ENCODE measurements at regions not wholly inside any gene's neighbourhood (a gene's known extent, or its start where the extent isn't known, plus 50 kb on each side); places are given as distances from the start of the nearest gene placed in this dataset.
"Not testable (repeated sequence)": the region's sequence is repeated elsewhere in the genome, so short reads cannot be mapped to it uniquely, and the experiment has no call there.

DNA sequence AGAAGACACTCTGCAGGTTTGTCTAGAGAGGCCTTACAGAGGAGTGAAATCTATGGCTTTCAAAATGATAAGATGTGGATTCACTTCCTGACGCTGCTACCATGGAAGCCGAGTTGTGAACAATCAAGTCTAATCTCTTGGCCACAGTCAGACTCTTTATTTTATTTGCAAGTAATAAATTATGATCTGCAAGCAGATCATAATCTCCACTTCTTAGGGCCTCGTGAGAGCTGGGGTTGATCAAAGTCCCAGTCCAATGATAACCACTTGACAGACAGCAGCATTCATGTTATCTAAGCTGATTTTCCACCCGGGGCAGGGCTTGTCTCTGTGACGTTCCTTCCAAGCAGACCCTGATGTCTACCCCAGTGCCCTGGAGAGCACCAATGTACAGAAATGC is 776.4 kb upstream of the AUTS2 start:
- no peak for DNase-seq (ENCODE audit: low spot score)

DNA sequence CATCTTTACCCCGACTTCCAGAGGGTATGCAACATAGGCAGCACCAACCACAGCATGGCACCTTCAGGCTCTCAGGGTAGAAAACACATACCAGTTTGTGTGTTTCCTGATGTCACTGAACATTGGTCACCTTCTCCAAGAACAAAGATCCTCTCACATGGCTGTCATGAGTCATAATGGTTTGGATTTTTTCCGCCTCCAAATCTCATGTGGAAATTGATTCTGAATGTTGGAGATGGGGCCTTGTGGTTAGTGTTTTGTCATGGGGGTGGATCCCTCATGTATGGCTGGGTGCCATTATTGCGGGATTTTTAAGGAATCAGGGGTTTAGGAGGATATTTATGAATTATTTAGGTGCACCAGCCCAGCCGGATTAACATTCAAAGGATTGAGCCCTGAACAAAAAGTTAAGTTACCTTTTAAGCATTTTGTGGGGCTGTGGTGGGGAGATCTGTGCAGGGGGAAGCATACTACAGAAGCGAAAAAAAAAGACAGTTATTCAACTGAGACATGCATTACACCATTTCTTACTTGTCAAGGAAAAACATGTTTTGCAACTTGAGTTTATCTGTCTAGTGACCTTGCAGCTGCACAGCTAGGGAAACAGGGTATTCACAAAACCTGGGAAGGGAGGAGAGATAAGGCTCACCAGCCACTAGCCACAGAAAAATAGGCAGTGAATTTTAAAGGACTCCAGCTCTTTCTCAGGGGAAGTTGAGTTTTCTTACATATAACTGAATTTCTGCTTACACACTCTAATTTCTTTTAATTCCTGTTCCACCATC is 774.1 kb upstream of the AUTS2 start:
- DNase-seq (ENCODE audit: low spot score) = no peak

DNA sequence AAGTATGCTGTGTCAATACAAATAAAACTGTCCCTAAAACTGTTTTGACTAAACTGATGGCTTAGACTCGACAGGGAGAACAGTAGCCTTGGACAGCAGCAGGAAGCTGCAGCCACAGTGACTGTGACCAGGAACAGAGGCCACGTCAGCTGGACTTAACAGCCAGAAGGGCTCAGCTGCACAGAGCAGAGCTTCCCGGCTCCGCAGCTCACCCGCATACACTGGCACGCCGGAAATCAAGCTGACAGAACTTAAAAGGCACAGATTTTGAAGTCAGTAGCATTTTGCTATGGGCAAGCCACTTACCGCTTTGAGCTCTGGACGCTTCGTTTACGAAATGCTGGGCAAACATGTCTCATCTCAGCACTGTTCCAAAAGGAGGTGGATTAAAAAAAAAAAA is 769.7 kb upstream of the AUTS2 start:
- DNase-seq (ENCODE audit: low spot score) = no peak

DNA sequence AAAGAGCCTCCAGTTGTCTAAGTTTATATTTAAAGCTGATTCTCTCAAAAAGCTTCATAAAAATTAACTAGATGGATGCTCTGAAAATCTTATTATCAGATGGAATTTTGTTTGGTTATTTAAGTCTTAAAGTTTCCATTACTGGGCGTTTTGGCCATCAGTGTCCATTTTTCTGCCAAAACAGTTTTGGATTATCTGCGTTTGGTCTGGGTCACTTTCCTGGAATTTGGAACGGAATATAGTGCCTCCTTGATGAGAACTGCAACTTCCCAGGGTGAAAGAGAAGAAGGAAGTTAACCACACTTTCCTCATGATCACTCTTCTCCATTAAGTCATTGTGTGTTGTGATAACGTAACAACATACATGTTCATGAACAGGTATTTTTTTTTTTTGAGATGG is 764.9 kb upstream of the AUTS2 start:
- DNase-seq (ENCODE audit: low spot score) = no peak

DNA sequence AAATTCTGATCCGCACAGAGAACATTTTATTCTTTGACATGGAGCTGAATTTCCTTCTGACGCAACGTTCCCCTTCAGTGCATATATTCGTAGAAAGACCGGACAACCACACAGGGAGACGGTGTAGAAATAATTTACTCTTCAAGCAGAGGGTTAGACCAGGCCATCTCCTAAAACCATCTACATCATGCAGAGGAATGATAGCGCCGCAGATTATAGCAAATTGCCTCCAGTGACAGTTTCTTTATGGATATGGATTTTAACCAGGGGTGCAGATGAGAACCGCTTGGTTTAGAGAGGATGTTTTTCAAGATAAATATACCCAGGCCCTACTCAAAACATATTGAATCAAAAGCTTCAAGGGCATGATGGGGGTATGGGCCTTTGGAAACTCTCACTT is 759.3 kb upstream of the AUTS2 start:
- DNase-seq (ENCODE audit: low spot score) = no peak

DNA sequence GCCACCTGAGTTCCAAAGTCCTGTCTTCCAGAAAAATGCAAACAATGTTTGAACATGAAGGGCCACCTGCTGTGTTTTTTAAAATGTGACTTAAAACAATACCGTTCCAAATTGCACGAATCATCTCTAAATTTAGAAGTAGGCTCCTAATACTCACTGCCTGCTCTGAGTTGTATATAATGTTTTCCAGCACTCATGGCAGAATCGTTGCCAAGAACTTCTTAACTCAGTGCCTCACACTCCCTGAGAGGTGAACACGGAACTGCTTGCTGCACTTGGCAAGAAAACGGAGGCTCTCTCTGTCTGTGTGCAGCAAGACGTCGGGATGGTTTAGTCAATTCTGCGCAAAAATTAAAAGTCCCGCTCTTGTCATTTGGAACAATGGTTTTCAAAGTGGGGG is 757.3 kb upstream of the AUTS2 start:
- DNase-seq (ENCODE audit: low spot score) = peak; percentile 27

DNA sequence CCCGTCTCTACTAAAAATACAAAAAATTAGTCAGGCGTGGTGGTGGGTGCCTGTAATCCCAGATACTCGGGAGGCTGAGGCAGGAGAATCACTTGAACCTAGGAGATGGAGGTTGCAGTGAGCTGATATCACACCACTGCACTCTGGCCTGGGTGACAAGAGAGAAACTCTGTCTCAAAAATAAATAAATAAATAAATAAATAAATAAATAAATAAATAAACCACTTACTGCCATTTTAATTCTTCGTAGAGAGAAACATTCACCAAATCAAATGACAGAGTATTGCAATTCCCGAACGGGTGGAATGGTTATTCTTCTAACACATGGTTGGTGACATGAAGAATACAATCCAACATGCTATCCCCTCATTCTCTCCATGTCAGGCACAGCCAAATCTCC is 754.3 kb upstream of the AUTS2 start:
- not testable (repeated sequence) for DNase-seq (ENCODE audit: low spot score)

DNA sequence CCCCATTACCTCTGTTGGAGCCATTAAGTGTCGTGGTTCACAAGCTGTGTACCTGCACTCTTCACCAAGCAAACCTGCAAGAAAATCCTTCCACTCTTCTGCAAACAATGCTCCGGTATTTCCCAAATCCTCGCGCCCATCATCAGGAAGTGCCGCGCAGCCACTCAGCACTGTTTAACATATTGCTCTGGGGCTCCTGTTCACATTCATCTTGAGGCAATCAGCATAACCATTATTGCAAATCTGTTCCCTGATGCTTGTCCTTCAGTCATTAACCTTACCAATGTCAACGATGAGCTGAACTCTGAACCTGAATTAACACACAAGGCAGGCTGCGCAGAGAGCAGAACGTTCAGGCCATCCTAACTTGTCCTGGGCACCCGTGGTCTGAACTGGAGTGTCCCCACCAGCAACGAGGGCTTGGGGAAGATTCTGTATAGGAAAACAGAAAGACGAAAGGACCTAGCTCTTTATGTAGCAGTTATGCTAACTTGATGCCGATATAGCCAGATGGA is 751.4 kb upstream of the AUTS2 start:
- DNase-seq (ENCODE audit: low spot score) = no peak

DNA sequence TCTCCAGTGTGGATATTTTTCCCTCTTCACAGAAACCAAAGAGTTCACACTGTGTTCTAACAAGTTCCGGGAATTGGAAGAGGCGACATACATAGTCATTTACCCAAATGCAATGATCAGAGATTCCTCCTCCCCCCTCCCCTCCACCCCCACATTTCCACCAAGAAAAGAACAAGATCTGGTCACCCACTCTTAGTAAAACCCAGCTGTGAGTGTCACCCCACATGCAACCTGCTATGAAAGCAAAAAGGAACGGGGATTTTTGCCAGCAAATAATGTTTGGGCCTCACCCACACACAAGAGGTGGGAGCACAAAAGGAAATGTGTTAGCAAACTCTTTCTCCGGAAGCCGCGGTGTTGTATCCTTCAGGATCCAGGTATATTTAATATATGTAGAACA is 745.0 kb upstream of the AUTS2 start:
- no peak for DNase-seq (ENCODE audit: low spot score)

DNA sequence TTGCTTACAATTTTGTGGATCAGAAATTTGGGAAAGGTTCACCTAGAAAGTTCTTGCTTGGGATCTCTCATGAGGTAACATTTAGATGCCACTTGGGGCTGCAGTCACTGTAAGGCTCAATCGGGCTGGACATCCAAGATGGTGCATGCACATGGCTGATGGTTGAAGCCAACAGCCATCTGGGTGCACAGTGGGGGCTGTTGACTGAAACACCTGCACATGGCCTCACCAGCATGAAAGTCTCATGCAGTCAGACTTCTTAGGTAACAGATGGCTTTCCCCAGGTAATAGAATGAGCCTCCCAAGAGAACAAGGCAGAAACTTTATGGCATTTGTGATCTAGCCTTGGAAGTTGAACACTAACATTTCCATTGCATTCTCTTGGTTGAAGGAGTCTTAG is 740.7 kb upstream of the AUTS2 start:
- DNase-seq (ENCODE audit: low spot score) = no peak

DNA sequence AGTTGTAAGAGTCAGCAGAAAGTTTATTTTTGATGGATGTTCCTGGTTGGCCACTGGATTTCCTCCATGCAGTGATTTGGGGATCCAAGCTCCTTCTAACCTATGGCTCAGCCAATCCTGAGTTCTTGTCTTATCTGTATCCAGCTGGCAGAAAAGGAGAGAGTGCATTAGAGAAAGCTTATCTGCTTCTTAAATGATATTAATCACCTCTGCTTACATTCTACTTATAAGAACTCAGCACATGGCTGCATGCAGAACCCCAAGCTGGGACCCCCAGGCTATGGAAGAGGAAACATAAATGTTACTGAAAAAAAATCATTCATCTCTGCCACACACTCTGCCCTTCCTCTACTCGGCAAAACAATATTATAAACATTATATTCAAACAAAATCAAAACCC is 739.8 kb upstream of the AUTS2 start:
- no peak for DNase-seq (ENCODE audit: low spot score)

DNA sequence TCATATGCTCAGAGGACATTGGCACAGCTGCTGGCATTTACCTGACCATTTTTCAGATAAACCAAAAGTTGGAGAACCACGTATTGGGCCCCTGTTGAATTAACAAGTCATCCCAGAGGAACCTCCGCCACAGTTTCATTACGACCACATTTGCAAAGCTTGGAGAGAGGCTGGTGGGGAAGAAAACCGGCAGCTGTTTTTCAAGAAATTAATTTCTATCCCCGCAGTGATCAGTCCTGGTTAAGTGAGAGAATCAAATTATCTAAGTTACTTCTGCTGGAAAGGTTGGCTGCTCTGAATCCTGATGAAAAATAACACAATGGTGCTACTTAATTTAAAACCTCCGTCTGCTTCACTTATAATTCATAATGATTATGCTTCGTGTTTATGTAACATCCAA is 737.1 kb upstream of the AUTS2 start:
- no peak for DNase-seq (ENCODE audit: low spot score)

DNA sequence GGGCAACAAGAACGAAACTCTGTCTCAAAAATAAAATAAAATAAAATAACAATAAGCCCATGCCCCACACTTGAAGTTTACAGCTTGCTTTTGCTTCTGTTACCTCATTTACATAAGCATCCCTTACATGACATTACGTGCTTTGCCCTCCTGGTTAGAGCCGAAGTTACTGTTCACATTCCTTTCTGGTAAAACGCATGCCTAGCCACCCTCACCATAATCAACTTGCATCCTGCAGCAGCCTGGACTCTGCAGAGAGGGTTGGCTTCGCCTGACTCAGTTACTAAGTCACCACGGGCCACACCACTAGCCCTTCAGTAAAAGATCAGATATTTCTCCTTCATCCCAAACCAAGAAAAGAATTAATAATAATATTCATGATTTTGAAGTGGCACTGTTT is 736.0 kb upstream of the AUTS2 start:
- DNase-seq (ENCODE audit: low spot score) = no peak

DNA sequence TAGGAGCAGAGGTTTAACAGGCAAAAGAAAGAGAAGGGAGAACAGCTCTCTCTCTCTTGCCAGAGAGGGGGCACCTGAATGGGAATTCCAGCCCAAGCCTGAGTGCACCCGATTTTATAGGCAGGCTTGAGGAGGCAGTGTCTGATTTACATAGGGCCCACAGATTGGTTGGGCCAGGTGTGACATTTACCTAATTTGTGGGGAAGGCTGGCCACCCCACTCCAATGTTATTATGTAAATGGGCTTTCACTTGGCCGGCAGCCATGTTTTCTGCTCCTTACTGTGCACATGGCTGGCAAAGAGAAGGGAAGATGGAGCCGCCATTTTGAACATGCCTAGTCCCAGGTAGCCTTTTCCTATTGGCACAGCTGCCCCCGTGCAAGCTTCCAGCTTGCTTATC is 735.5 kb upstream of the AUTS2 start:
- DNase-seq (ENCODE audit: low spot score) = no peak

DNA sequence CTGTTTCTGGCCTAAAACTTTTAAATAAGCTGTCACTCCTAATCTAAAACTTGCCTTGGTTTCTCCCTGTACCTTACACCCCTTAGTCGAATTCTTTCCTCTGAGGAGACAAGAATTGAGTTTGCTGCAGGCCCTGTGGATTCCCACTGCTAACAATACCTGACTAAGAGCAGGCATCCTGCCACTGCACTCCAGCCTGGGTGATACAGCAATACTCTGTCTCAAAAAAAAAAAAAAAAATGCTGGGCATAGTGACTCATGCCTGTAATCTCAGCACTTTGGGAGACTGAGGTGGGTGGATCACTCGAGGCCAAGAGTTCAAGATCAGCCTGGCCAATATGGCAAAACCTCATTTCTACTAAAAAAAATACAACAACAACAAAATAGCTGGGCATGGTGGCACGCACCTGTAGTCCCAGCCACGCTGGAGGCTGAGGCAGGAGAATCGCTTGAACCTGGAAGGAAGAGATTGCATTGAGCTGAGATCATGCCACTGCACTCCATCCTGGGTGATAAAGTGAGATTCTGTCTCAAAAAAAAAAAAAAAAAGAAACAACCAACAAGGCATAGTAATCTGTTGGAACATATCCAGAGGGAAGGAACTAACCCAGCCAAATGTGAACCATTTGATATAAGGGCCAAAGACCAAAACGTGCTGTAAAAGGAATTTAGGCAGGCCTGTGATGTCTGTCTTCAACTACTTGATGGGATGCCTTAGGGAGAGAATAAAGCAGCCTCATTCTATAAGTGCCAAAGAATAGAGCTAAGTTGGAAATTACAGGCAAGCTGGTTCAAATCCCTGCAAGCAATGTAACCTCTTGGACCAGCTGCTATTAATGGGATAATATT is 732.7 kb upstream of the AUTS2 start:
- peak; percentile 73 for DNase-seq (ENCODE audit: low spot score)

DNA sequence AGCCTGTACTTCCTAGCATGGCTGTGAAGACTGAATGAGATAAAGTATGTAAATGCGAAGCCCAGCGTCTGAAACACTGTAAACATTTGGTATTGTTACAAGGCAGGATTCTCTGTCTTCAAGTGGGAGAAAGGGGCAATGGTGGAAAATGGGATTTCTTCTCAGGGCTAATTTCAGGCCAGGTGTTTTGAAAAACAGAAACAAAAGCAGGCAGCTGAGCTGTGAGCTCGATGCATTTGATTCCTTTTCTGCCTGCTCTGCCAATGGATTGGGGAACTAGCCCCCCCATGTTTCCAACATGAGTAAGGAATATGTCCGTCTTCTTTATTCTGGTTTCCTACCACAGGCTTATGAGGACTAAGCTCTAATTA is 732.1 kb upstream of the AUTS2 start:
- DNase-seq (ENCODE audit: low spot score) = no peak

DNA sequence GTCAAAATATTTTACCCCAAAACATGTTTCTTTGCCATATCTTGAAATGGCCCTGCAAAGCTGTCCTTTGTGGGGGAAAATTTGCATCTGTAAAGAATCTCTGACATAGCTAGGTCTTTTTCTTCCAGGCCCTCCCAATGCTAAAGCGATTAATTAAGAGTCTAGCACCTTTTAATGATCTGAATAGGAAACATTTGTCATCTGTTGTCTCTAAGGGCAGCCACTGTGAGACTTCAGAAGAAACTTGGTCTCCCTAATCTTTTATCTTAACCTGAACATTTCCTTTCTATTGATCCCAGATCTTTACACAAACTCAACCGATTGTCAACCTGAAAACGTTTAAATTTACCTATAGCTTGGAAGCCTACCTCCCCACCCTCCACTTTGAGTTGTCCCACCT is 731.6 kb upstream of the AUTS2 start:
- DNase-seq (ENCODE audit: low spot score) = not testable (repeated sequence)

DNA sequence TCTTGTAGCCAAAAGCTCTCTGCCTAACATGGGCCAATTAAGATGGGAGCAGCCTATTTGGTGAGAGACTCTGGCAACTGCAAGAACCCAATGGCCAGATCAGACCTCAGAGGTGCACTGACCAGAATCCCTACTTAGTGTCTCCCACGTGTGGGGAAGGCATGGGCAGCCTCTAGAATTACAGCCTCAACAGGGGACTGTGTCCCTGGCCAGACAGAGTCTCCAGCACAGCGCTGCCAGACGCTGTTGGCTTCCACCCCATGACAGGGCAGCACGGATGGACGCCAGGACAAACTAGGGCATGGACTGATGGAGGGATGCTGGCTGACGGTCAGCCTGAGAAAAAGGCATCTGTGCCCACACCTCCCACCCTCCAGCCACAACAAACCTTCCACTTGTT is 729.3 kb upstream of the AUTS2 start:
- no peak for DNase-seq (ENCODE audit: low spot score)

DNA sequence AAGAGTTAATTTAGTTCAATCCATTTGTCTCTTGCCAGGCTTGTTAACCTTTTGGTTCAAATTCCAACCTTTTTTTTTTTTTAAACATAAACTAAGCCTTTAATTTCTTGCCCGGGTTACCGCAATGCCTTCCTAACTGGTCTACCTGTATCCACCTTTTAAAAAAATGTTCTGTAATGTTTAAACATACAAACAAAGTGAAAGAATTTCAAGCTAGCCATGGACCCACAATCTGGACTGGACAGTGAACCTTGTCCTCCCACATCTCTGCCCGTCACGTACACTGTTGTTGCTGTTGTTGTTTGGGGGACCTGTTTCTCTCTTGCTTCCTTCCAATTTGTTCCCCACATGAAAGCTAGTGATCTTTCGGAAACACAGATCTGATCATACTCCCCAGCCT is 724.7 kb upstream of the AUTS2 start:
- DNase-seq (ENCODE audit: low spot score) = no peak

DNA sequence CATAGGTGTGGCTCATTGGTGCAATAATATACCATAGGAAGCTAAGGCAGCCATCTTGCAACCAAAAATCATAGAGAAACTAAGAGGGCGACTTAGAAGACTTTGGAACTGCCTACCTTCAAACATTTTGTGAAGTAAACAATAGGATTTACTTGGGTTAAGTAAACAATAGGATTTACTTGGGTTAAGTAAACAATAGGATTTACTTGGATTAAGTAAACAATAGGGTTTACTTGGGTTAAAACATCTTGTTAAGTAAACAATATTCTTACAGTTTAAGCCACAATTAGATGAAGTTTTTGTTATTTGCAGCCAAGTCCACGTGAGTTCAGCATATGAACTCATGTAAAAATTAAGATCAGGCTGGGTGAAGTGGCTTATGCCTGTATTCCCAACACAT is 722.4 kb upstream of the AUTS2 start:
- no peak for DNase-seq (ENCODE audit: low spot score)

DNA sequence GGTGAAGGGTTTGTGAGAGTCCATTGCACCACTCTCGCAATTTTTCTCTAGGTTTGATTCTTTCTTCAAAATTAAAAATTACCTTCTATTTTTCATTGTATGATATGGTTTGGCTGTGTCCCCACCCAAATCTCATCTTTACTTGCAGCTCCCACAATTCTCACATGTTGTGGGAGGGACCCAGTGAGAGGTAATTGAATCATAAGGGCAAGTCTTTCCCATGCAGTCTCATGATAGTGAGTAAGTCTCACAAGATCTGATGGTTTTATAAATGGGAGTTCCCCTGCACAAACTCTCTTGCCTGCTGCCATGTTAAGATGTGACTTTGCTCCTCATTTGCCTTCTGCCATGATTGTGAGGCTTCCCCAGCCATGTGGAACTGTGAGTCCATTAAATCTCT is 711.2 kb upstream of the AUTS2 start:
- peak; percentile 66 for DNase-seq (ENCODE audit: low spot score)

DNA sequence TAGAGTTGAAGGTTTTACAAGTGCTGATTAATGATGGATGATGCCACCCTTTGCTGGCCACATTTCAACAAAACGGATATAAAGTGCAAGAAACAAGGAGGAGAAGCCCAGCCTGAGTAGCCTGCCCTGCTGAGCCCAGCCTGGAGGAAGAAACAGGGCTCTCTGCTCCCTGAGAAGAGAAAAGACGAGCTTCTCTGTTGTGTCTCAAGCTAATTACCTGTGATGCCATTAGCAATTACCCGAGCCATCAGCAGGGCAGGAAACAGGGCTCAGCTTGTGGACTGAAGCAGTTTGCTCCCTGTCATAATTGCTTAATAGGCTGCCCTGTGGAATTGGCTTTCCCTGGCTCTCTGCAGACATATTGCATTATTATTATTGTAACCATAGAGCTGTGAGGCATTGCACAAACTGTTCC is 709.3 kb upstream of the AUTS2 start:
- DNase-seq (ENCODE audit: low spot score) = peak; percentile 74

DNA sequence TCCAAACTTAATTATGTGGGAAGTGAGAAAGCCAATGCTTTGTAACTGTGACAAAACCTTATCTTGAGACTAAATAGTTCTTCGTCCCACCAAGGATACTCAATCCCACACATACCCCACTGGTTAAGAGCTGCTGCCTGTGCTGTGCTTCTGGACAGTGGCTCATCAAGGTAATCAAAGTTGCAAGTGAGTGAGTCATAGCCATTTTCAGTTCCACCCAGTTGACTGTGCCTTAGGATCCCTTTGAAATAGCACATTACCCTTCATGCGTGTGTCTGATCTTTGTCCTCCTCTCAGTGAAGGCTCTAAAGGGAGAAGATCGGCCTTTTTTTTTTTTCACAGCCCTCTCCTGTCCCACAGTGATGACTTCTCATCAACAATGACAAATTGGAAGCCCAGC is 706.0 kb upstream of the AUTS2 start:
- peak; percentile 90 for DNase-seq (ENCODE audit: low spot score)

All from A172 (cell line).